22Rv1 (cell line): ENCODE measurements at regions not wholly inside any gene's neighbourhood (a gene's known extent, or its start where the extent isn't known, plus 50 kb on each side); places are given as distances from the start of the nearest gene placed in this dataset.

Source experiments
- H3K27ac ChIP-seq: fragments of 450-650 bp; 2 replicates; pipeline ENCODE4 v1.5.1; 2017
- ZFX ChIP-seq: fragments of 450-650 bp; IDR thresholded peaks from 2 replicates; pipeline ENCODE4 v1.6.1; 2017; ENCODE audit warnings: antibody characterized with exemption, borderline replicate concordance
- TF ChIP-seq, protein P1 (sequence below): fragments of 450-650 bp; IDR thresholded peaks from 2 replicates; pipeline ENCODE4 v1.5.1; 2017; ENCODE audit warnings: mild to moderate bottlenecking

- no peak for TF ChIP-seq ZFX
- TF ChIP-seq, protein P1, sequence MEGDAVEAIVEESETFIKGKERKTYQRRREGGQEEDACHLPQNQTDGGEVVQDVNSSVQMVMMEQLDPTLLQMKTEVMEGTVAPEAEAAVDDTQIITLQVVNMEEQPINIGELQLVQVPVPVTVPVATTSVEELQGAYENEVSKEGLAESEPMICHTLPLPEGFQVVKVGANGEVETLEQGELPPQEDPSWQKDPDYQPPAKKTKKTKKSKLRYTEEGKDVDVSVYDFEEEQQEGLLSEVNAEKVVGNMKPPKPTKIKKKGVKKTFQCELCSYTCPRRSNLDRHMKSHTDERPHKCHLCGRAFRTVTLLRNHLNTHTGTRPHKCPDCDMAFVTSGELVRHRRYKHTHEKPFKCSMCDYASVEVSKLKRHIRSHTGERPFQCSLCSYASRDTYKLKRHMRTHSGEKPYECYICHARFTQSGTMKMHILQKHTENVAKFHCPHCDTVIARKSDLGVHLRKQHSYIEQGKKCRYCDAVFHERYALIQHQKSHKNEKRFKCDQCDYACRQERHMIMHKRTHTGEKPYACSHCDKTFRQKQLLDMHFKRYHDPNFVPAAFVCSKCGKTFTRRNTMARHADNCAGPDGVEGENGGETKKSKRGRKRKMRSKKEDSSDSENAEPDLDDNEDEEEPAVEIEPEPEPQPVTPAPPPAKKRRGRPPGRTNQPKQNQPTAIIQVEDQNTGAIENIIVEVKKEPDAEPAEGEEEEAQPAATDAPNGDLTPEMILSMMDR, result no peak
- no peak overlapping the region for H3K27ac ChIP-seq
Measured at GRCh38 chr16:86070971-86071370, 172.0 kb downstream of the IRF8 start.

GRCh38 chr16:86071611-86072240 is 172.8 kb downstream of the IRF8 start:
- TF ChIP-seq, protein P1, result no peak
- TF ChIP-seq ZFX, result no peak
- no peak overlapping the region for H3K27ac ChIP-seq

- H3K27ac ChIP-seq, result no peak overlapping the region
- TF ChIP-seq, protein P1, result peak; percentile 89
- no peak for TF ChIP-seq ZFX
Measured at GRCh38 chr16:86072328-86073102, 173.6 kb downstream of the IRF8 start.

DNA sequence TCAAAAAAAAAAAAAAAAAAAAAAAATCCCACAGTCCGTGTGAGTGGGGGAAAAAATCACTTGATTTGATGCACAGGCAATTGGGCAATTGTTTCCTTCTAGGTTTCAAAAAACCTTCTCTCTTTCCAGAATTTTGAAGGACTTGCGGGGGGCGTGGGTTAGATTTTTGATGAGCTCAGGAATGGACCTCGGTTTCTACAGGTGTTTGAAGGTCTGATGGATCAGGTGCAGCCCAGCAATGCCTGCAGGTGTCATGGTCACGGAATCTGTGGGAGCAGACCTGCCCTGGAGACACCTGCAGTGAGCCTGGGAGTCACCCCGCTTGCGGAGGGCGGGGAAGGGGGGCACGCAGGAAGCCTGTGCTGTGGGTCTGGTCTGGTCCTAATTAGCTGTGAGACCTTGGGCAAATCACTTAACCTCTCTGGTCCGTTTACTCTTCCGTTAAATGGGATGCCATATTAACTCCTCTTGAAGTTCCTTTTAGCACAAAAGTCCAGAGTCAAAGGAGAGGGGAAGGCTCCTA is 174.2 kb downstream of the IRF8 start:
- no peak overlapping the region for H3K27ac ChIP-seq
- TF ChIP-seq, protein P1, result peak; percentile 48
- no peak for TF ChIP-seq ZFX

- H3K27ac ChIP-seq, result no peak overlapping the region
- TF ChIP-seq, protein P1, result no peak
Measured at GRCh38 chr16:86073763-86074493, 175.0 kb downstream of the IRF8 start.

GRCh38 chr16:86074651-86075487 is 175.9 kb downstream of the IRF8 start:
- TF ChIP-seq ZFX, result no peak
- TF ChIP-seq, protein P1, result no peak
- no peak overlapping the region for H3K27ac ChIP-seq
